Kidney epithelial cell (primary cell): ENCODE measurements at regions not wholly inside any gene's neighbourhood (a gene's known extent, or its start where the extent isn't known, plus 50 kb on each side); places are given as distances from the start of the nearest gene placed in this dataset.

Source experiments
- DNase-seq: peaks from one replicate; pipeline ENCODE4 v3.0.0-alpha.2; 2010; ENCODE audit warnings: low read depth
- H3K27me3 ChIP-seq: 2 replicates; pipeline ENCODE4 v1.6.0; 2011; ENCODE audit warnings: low read length; ENCODE audit not compliant: control insufficient read depth, insufficient read depth
- H3K36me3 ChIP-seq: 2 replicates; pipeline ENCODE4 v1.5.1; 2011; ENCODE audit warnings: low read length; ENCODE audit not compliant: control insufficient read depth, insufficient read depth
- H3K4me3 ChIP-seq: 2 replicates; pipeline ENCODE4 v1.5.1; 2011; ENCODE audit warnings: low read depth, mild to moderate bottlenecking, control low read depth, low read length
- CTCF ChIP-seq: IDR thresholded peaks from 2 replicates; pipeline ENCODE4 v1.5.1; 2011; ENCODE audit warnings: mild to moderate bottlenecking, moderate library complexity, low read length, control low read depth, inconsistent platforms; ENCODE audit not compliant: insufficient read depth, poor library complexity, severe bottlenecking

- no peak for DNase-seq
- no peak overlapping the region for H3K4me3 ChIP-seq
- no peak for TF ChIP-seq CTCF
- H3K36me3 ChIP-seq = no peaks in the 10 kb centered on the region
- H3K27me3 ChIP-seq = no peaks in the 10 kb centered on the region
Measured at GRCh38 chr17:52271781-52272180, 113.3 kb upstream of the CA10 start.

GRCh38 chr17:52255347-52255746 is 96.8 kb upstream of the CA10 start:
- DNase-seq = no peak
- H3K36me3 ChIP-seq = no peaks in the 10 kb centered on the region
- TF ChIP-seq CTCF = no peak
- H3K27me3 ChIP-seq = no peaks in the 10 kb centered on the region
- no peak overlapping the region for H3K4me3 ChIP-seq

GRCh38 chr17:52244689-52245088 is 86.2 kb upstream of the CA10 start:
- Histone ChIP-seq H3K4me3 (no peak overlapping the region), H3K27me3 (no peaks in the 10 kb centered on the region), H3K36me3 (no peaks in the 10 kb centered on the region)
- DNase-seq = no peak
- TF ChIP-seq CTCF = no peak

GRCh38 chr17:52242268-52242667 is 83.8 kb upstream of the CA10 start:
- no peak for TF ChIP-seq CTCF
- DNase-seq = no peak
- no peak overlapping the region for H3K4me3 ChIP-seq
- H3K27me3 ChIP-seq = no peaks in the 10 kb centered on the region
- no peaks in the 10 kb centered on the region for H3K36me3 ChIP-seq

- H3K4me3 ChIP-seq = no peak overlapping the region
- no peak for TF ChIP-seq CTCF
- no peaks in the 10 kb centered on the region for H3K27me3 ChIP-seq
- DNase-seq = no peak
- no peaks in the 10 kb centered on the region for H3K36me3 ChIP-seq
Measured at GRCh38 chr17:52237151-52237550, 78.6 kb upstream of the CA10 start.

- no peak for TF ChIP-seq CTCF
- DNase-seq = peak; percentile 7
Measured at GRCh38 chr17:52235516-52235915, 77.0 kb upstream of the CA10 start.

More at GRCh38 chr17:52235516-52235915, 77.0 kb upstream of the CA10 start:
- no peaks in the 10 kb centered on the region for H3K36me3 ChIP-seq
- H3K4me3 ChIP-seq = no peak overlapping the region
- H3K27me3 ChIP-seq = no peaks in the 10 kb centered on the region
